GM12878 (cell line): ENCODE measurements at regions not wholly inside any gene's neighbourhood (a gene's known extent, or its start where the extent isn't known, plus 50 kb on each side); places are given as distances from the start of the nearest gene placed in this dataset.

Experiments
- ATAC-seq: fragments of 200-7000 bp; cut with Tn5 transposase; 3 replicates; pipeline ENCODE4 v1.9.1; 2020; ENCODE audit warnings: mild to moderate bottlenecking, moderate library complexity
- BruUV-seq: library from RNA; stranded (reverse); fragments of 400-500 nt; replicated peaks from 2 replicates; lab custom pipeline; 2021; lab: Mats Ljungman, UMichigan
- CTCF ChIA-PET: fragments of 300-600 bp; sonication (Branson Sonifier 250); formaldehyde crosslinking; extraction: SDS; loops from one replicate; lab custom pipeline; 2021; ENCODE audit warnings: inconsistent platforms; lab: Yijun Ruan, JAX
- POLR2A ChIA-PET: fragments of 350-600 bp; formaldehyde crosslinking; extraction: SDS; loops from one replicate; lab custom pipeline; 2021; ENCODE audit warnings: inconsistent platforms; lab: Charles Lee
- RAD21 ChIA-PET: fragments of 300-600 bp; sonication (Branson Sonifier 250); formaldehyde crosslinking; loops from one replicate; lab custom pipeline; 2023; ENCODE audit warnings: antibody characterized with exemption; ENCODE audit not compliant: unreplicated experiment; lab: Charles Lee
- SMC1A ChIA-PET: fragments of 300-600 bp; sonication (Branson Sonifier 250); formaldehyde crosslinking; loops from one replicate; lab custom pipeline; 2023; ENCODE audit not compliant: unreplicated experiment, uncharacterized antibody; lab: Charles Lee
- DNase-seq: peaks from one replicate; pipeline ENCODE4 v3.0.0-alpha.2; 2011; ENCODE audit warnings: low read depth, low spot score
- FAIRE-seq: peaks from 3 replicates; lab custom pipeline; 2011; peaks lifted over from hg19 to GRCh38; lab: Jason Lieb, UNC
- H2AFZ ChIP-seq: 2 replicates; pipeline ENCODE4 v1.6.0; 2011; ENCODE audit warnings: low read depth, low read length, control low read depth; ENCODE audit not compliant: control insufficient read depth
- H3K27ac ChIP-seq: 2 replicates; pipeline ENCODE4 v1.5.1; 2011; ENCODE audit warnings: control low read depth; ENCODE audit not compliant: control insufficient read depth, insufficient read depth
- H3K27me3 ChIP-seq, 2 experiments: replicated peaks in 1 of 2; 2 replicates each; pipeline versions ENCODE4 v1.6.0 to v1.6.1; 2011; ENCODE audit warnings: low read length in 1 of 2; ENCODE audit not compliant: control insufficient read depth in 2 of 2, insufficient read depth in 2 of 2
- H3K36me3 ChIP-seq, 2 experiments: 2 replicates each; pipeline ENCODE4 v1.5.1; 2011; ENCODE audit warnings: low read length in 1 of 2; ENCODE audit not compliant: control insufficient read depth in 2 of 2, insufficient read depth in 2 of 2
- H3K4me1 ChIP-seq: 2 replicates; pipeline ENCODE4 v1.6.1; 2011; ENCODE audit warnings: mild to moderate bottlenecking, low read length, moderate library complexity, mixed read lengths; ENCODE audit not compliant: control insufficient read depth, insufficient read depth
- H3K4me2 ChIP-seq: 2 replicates; pipeline ENCODE4 v1.6.0; 2011; ENCODE audit warnings: control low read depth; ENCODE audit not compliant: control insufficient read depth, insufficient read depth
- H3K4me3 ChIP-seq: fragments of 200-600 bp; sonication (generic); 2 replicates; pipeline ENCODE4 v1.5.1; 2016
- H3K79me2 ChIP-seq: 2 replicates; pipeline ENCODE4 v1.6.0; 2011; ENCODE audit warnings: low read length; ENCODE audit not compliant: control insufficient read depth, insufficient read depth
- H3K9ac ChIP-seq: 2 replicates; pipeline ENCODE4 v1.8.0; 2011; ENCODE audit warnings: low read length, control low read depth, mixed read lengths; ENCODE audit not compliant: control insufficient read depth, insufficient read depth
- H3K9me3 ChIP-seq: replicated peaks from 3 replicates; pipeline ENCODE4 v1.5.1; 2011; ENCODE audit warnings: mild to moderate bottlenecking, low read length; ENCODE audit not compliant: control insufficient read depth, insufficient read depth
- H4K20me1 ChIP-seq: 2 replicates; pipeline ENCODE4 v1.6.0; 2011; ENCODE audit not compliant: control insufficient read depth, insufficient read depth
- CBX3 ChIP-seq: fragments of 200-600 bp; sonication (generic); IDR thresholded peaks from 2 replicates; pipeline ENCODE4 v1.6.1; 2016; ENCODE audit warnings: low read depth, borderline replicate concordance
- CHD4 ChIP-seq: fragments of 200-600 bp; sonication (generic); IDR thresholded peaks from 2 replicates; pipeline ENCODE4 v1.6.1; 2016; ENCODE audit warnings: mild to moderate bottlenecking
- CUX1 ChIP-seq: IDR thresholded peaks from 2 replicates; pipeline ENCODE4 v1.6.1; 2012; ENCODE audit warnings: improper control_type of control experiment, low read depth, low read length; ENCODE audit not compliant: insufficient replicate concordance
- IKZF1 ChIP-seq: fragments of 450-650 bp; conservative IDR thresholded peaks from 2 replicates; pipeline ENCODE4 v1.6.1; 2017; ENCODE audit warnings: antibody characterized with exemption, mild to moderate bottlenecking
- IKZF2 ChIP-seq, 2 experiments: fragments of 450-650 bp; IDR thresholded peaks; 2 replicates each; pipeline ENCODE4 v1.6.1; 2017; ENCODE audit warnings: mild to moderate bottlenecking in 2 of 2, moderate library complexity in 2 of 2
- KDM1A ChIP-seq: fragments of 200-600 bp; sonication (generic); IDR thresholded peaks from 2 replicates; pipeline ENCODE4 v1.6.1; 2016; ENCODE audit warnings: borderline replicate concordance
- MYC ChIP-seq: IDR thresholded peaks from 2 replicates; pipeline ENCODE4 v1.6.1; 2011; ENCODE audit warnings: mild to moderate bottlenecking, low read length, moderate library complexity, inconsistent platforms; ENCODE audit not compliant: insufficient read depth, insufficient replicate concordance, insufficient read length, severe bottlenecking
- POLR2AphosphoS2 ChIP-seq: IDR thresholded peaks from 2 replicates; pipeline ENCODE4 v1.6.1; 2011; ENCODE audit warnings: low read depth, mild to moderate bottlenecking, low read length, improper control_type of control experiment, moderate library complexity
- SIN3A ChIP-seq: IDR thresholded peaks from 2 replicates; pipeline ENCODE4 v1.6.1; 2012; ENCODE audit warnings: low read depth, low read length, improper control_type of control experiment
- SKIL ChIP-seq: fragments of 450-650 bp; IDR thresholded peaks from 2 replicates; pipeline ENCODE4 v1.6.1; 2017; ENCODE audit warnings: mild to moderate bottlenecking, low read depth, inconsistent platforms; ENCODE audit not compliant: poor library complexity, severe bottlenecking
- SPI1 ChIP-seq: IDR thresholded peaks from 2 replicates; pipeline ENCODE4 v1.6.1; 2011; ENCODE audit warnings: low read depth, mild to moderate bottlenecking, low read length, moderate library complexity, borderline replicate concordance; ENCODE audit not compliant: insufficient read depth
- TARDBP ChIP-seq: IDR thresholded peaks from 2 replicates; pipeline ENCODE4 v1.6.1; 2016; ENCODE audit warnings: borderline replicate concordance
- ZBED1 ChIP-seq: IDR thresholded peaks from 2 replicates; pipeline ENCODE4 v1.6.1; 2016; ENCODE audit warnings: borderline replicate concordance
- ZNF24 ChIP-seq: fragments of 450-650 bp; IDR thresholded peaks from 2 replicates; pipeline ENCODE4 v1.6.1; 2017; ENCODE audit warnings: antibody characterized with exemption, mild to moderate bottlenecking
- WGBS: methylation state at CpG from one replicate; pipeline ENCODE4 v1.1.6; 2016; ENCODE audit warnings: low lambda C conversion rate; ENCODE audit not compliant: insufficient replicate concordance, insufficient coverage; ENCODE audit errors: missing lambda C conversion rate; 5-methylcytosine and 5-hydroxymethylcytosine counted together
- in situ Hi-C: fragments of 300-500 bp; cut with MboI; formaldehyde crosslinking; loops from 9 replicates; pipeline ENCODE4 v1.14.3; 2018; ENCODE audit warnings: mixed read lengths
- intact Hi-C: fragments of 100-400 bp; cut with micrococcal nuclease; formaldehyde crosslinking; loops from one replicate; pipeline ENCODE4 v1.14.2; 2022; ENCODE audit not compliant: unreplicated experiment
- TF ChIP-seq, protein P1 (sequence below): fragments of 450-650 bp; IDR thresholded peaks from 2 replicates; pipeline ENCODE4 v1.6.1; 2018; ENCODE audit warnings: borderline replicate concordance, mild to moderate bottlenecking; ENCODE audit not compliant: partially characterized antibody

GRCh38 chr10:89119651-89120050, 87.5 kb downstream of the CH25H start (continued):
- TF ChIP-seq, protein P1, sequence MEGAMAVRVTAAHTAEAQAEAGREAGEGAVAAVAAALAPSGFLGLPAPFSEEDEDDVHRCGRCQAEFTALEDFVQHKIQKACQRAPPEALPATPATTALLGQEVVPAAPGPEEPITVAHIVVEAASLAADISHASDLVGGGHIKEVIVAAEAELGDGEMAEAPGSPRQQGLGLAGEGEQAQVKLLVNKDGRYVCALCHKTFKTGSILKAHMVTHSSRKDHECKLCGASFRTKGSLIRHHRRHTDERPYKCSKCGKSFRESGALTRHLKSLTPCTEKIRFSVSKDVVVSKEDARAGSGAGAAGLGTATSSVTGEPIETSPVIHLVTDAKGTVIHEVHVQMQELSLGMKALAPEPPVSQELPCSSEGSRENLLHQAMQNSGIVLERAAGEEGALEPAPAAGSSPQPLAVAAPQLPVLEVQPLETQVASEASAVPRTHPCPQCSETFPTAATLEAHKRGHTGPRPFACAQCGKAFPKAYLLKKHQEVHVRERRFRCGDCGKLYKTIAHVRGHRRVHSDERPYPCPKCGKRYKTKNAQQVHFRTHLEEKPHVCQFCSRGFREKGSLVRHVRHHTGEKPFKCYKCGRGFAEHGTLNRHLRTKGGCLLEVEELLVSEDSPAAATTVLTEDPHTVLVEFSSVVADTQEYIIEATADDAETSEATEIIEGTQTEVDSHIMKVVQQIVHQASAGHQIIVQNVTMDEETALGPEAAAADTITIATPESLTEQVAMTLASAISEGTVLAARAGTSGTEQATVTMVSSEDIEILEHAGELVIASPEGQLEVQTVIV, result no peak
- TF ChIP-seq ZBED1, result no peak
- TF ChIP-seq MYC, result no peak
- no peak for TF ChIP-seq CBX3
- TF ChIP-seq IKZF2 (IDR thresholded peaks at IDR 0.05), result no peak
- TF ChIP-seq TARDBP, result no peak
- TF ChIP-seq SIN3A, result no peak
- TF ChIP-seq SPI1, result no peak
- no peak for TF ChIP-seq POLR2AphosphoS2
- no peak for TF ChIP-seq IKZF1
- TF ChIP-seq, all 136 proteins: peak for 0

GRCh38 chr10:89118091-89118490, 89.0 kb downstream of the CH25H start:
- Histone ChIP-seq H3K27ac (no peak overlapping the region), H3K4me3 (no peak overlapping the region), H3K36me3 (no peaks in the 10 kb centered on the region), H3K27me3 (no peaks in the 10 kb centered on the region), H4K20me1 (no peaks in the 10 kb centered on the region), H3K4me2 (no peak overlapping the region), H3K4me1 (no peaks in the 10 kb centered on the region), H3K79me2 (no peaks in the 10 kb centered on the region), H3K9me3 (no peaks in the 10 kb centered on the region), H3K9ac (no peak overlapping the region), H2AFZ (no peak overlapping the region)
- SMC1A ChIA-PET, result no interaction called here
- RAD21 ChIA-PET, result no interaction called here
- ATAC-seq, result no peak
- BruUV-seq, result no TSS peak
- FAIRE-seq, result no peak
- CTCF ChIA-PET, result no interaction called here
- DNase-seq, result no peak
- intact Hi-C loops (no loop called here), in situ Hi-C loops (no loop called here)
- POLR2A ChIA-PET, result no interaction called here
- 17% methylated on average over 1 of the region's 1 CpG for WGBS
- TF ChIP-seq CUX1 (no peak), SKIL (no peak), CHD4 (no peak), ZNF24 (no peak), KDM1A (no peak)
